Left ventricle myocardium inferior (tissue), 1 donor: ENCODE measurements at regions not wholly inside any gene's neighbourhood (a gene's known extent, or its start where the extent isn't known, plus 50 kb on each side); places are given as distances from the start of the nearest gene placed in this dataset.
"Not testable (repeated sequence)": the region's sequence is repeated elsewhere in the genome, so short reads cannot be mapped to it uniquely, and the experiment has no call there.

ENCODE experiments used
- DNase-seq: peaks from one replicate; pipeline ENCODE4 v3.0.0-alpha.2; 2020
- H3K27ac ChIP-seq: fragments of 200-600 bp; replicated peaks from 2 replicates; pipeline ENCODE4 v1.8.0; 2021
- H3K27me3 ChIP-seq: fragments of 200-600 bp; 2 replicates; pipeline ENCODE4 v1.8.0; 2021; ENCODE audit warnings: low read depth
- H3K36me3 ChIP-seq: fragments of 200-600 bp; 2 replicates; pipeline ENCODE4 v1.8.0; 2021
- H3K4me1 ChIP-seq: fragments of 200-600 bp; 2 replicates; pipeline ENCODE4 v1.8.0; 2021
- H3K4me3 ChIP-seq: fragments of 200-600 bp; 2 replicates; pipeline ENCODE4 v1.8.0; 2021; ENCODE audit warnings: mild to moderate bottlenecking, moderate library complexity
- H3K9me3 ChIP-seq: fragments of 200-600 bp; replicated peaks from 2 replicates; pipeline ENCODE4 v1.8.0; 2021
- intact Hi-C: fragments of 100-400 bp; cut with micrococcal nuclease; formaldehyde crosslinking; loops from one replicate; pipeline ENCODE4 v1.11.0; 2022
- TF ChIP-seq, protein P1 (sequence below): fragments of 200-600 bp; IDR thresholded peaks from 2 replicates; pipeline ENCODE4 v1.8.0; 2021; ENCODE audit warnings: antibody characterized with exemption, mild to moderate bottlenecking, borderline replicate concordance
- donor health status: DM: no; HTN: yes; CAD: no; lungs with severe emphysema.

DNA sequence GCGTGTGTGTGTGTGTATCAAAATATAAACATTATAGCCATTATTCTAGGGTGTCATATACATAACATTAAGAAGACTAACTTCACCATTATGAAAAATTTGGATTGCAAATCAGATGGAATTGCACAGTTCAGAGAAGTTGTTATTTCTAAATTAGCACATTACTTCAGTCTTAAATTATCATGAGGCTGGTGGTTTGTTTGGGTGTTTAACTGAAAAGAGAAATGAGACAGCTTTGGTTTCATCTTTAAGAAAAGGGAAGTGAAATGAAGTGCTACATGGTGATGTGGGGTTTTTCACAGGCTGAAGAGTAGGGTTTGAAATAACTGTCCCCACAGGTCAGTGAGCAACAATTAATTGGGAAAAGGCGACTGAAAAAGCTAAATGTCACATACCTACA lies 161.2 kb upstream of the XIRP2 start:
- Histone ChIP-seq H3K27me3 (no peaks in the 10 kb centered on the region), H3K36me3 (no peaks in the 10 kb centered on the region), H3K27ac (no peak overlapping the region), H3K9me3 (no peaks in the 10 kb centered on the region), H3K4me1 (no peaks in the 10 kb centered on the region), H3K4me3 (no peak overlapping the region)
- intact Hi-C loops: no loop called here
- no peak for DNase-seq
- TF ChIP-seq, protein P1, sequence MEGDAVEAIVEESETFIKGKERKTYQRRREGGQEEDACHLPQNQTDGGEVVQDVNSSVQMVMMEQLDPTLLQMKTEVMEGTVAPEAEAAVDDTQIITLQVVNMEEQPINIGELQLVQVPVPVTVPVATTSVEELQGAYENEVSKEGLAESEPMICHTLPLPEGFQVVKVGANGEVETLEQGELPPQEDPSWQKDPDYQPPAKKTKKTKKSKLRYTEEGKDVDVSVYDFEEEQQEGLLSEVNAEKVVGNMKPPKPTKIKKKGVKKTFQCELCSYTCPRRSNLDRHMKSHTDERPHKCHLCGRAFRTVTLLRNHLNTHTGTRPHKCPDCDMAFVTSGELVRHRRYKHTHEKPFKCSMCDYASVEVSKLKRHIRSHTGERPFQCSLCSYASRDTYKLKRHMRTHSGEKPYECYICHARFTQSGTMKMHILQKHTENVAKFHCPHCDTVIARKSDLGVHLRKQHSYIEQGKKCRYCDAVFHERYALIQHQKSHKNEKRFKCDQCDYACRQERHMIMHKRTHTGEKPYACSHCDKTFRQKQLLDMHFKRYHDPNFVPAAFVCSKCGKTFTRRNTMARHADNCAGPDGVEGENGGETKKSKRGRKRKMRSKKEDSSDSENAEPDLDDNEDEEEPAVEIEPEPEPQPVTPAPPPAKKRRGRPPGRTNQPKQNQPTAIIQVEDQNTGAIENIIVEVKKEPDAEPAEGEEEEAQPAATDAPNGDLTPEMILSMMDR: no peak

DNA sequence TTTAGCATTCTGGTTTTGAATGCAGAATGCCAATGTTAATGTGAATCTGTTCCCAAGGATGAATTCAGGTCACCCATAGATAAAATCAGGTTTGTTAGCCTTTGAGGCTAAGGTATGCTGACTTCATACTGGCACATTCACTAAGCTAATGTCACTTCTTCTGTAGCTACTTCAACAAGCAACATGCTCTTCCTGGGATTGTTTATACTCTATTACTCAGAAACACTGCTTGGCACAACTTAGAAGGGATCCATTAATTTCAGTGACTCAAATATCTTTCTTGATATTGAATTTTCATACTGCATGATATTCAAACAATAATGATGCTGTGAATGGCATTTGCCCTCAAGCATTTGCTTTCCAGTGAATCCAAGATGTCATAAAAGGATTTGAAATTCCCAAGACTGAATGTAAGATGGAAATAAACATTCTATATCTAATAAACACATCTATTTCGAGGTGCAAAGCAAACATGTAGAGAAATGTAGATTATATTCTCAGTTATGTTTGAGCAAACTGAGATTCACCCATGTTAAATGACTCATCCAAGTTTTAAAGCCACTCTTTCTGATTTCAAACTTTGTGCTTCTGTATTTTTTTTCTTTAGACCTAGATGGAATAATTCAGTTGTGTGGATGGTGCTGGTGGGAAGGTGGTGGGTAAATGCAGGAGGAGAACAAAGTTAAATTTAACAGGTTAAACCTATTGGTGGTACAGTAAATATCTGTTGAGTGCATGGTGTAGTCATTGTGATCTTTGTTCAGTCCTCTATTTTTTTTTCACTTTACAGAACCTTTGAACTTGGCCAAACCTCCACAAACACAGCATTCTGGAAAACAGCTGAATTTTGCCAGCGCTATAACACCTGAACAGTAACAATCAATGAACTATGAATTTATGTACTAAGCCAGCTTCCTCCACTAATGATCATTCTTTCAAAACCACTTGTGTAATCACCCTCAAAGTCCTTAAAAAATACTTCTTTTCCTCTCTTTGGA lies 162.1 kb upstream of the XIRP2 start:
- H3K36me3 ChIP-seq: no peaks in the 10 kb centered on the region
- TF ChIP-seq, protein P1: no peak
- DNase-seq: no peak
- no peak overlapping the region for H3K27ac ChIP-seq
- H3K4me3 ChIP-seq: no peak overlapping the region
- H3K4me1 ChIP-seq: no peaks in the 10 kb centered on the region
- no peaks in the 10 kb centered on the region for H3K9me3 ChIP-seq
- H3K27me3 ChIP-seq: no peaks in the 10 kb centered on the region
- intact Hi-C loops: no loop called here

DNA sequence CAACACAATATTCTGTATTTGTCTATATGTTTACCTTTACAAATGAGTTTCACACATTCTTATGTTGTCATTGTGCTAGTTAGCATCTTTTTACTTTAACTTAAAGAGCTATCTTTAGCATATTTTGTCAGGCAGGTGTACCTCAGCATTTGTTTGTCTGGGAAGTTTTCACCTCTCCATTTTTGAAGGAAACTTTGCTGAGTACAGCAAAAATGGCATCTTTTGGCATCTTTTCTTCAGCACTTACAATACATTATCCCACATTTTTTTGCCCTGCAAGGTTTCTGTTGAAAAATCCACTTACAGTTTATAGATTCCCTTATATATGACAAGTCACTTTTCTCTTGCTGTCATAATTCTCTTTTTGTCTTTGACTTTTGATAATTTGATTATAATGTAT lies 171.3 kb upstream of the XIRP2 start:
- TF ChIP-seq, protein P1: no peak
- Histone ChIP-seq H3K9me3 (peaks cover 26% of the 10 kb centered on the region), H3K27me3 (no peaks in the 10 kb centered on the region), H3K4me3 (no peak overlapping the region), H3K4me1 (no peaks in the 10 kb centered on the region), H3K27ac (no peak overlapping the region), H3K36me3 (no peaks in the 10 kb centered on the region)
- intact Hi-C loops: no loop called here
- no peak for DNase-seq

DNA sequence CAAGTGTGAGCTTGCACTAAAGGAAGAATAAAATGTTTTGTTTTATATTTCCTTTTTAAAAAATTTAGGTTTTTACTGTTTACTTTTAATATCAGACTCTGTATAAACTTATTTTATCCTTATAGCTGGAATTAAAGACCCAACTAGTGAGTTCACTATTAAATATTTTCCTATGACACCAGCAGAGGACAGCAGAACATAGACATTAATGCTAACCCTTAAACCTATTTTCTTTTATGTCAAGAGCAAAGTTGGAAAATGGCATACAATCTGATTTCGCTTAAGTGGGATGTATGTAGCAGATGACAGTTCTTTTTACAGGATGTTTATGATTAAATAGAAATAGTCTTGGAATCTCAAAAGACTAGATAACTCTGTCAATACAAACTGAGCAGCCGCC lies 188.2 kb upstream of the XIRP2 start:
- intact Hi-C loops: no loop called here
- Histone ChIP-seq H3K27ac (no peak overlapping the region), H3K27me3 (no peaks in the 10 kb centered on the region), H3K9me3 (no peaks in the 10 kb centered on the region), H3K4me1 (no peaks in the 10 kb centered on the region), H3K4me3 (no peak overlapping the region), H3K36me3 (no peaks in the 10 kb centered on the region)
- DNase-seq: no peak
- TF ChIP-seq, protein P1: peak; percentile 32

DNA sequence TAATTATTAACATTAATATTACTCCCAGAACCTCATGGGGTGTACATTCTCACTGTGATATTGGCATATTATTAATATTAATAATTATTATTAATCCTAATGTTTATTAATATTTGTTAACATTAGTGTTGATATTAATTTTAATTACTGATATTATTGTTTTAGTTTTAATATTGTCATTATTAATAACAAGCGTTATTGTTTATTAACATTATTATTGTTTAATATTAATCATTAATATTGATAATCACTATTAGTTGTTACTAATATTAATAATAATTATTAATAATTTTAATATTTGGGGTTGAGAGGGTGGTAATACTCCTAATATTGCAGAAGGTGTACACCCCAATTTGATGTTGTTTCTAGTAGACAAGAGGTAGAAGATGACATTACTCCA lies 193.1 kb upstream of the XIRP2 start:
- Histone ChIP-seq H3K27ac (no peak overlapping the region), H3K9me3 (peaks cover 23% of the 10 kb centered on the region), H3K4me3 (no peak overlapping the region), H3K4me1 (no peaks in the 10 kb centered on the region), H3K27me3 (no peaks in the 10 kb centered on the region), H3K36me3 (no peaks in the 10 kb centered on the region)
- intact Hi-C loops: no loop called here
- no peak for DNase-seq
- TF ChIP-seq, protein P1: no peak

DNA sequence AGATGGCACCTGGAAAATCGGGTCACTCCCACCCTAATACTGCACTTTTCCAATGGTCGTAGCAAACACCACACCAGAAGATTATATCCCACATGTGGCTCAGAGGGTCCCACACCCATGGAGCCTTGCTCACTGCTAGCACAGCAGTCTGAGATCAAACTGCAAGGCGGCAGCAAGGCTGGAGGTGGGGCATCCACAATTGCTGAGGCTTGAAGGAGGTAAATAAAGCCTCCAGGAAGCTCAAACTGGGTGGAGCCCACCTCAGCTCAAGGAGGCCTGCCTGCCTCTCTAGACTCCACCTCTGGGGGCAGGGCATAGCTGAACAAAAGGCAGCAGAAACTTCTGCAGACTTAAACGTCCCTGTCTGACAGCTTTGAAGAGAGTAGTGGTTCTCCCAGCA lies 192.0 kb upstream of the SCN7A start:
- H3K9me3 ChIP-seq, H3K27ac ChIP-seq, H3K4me1 ChIP-seq, H3K4me3 ChIP-seq, H3K36me3 ChIP-seq, intact Hi-C loops, H3K27me3 ChIP-seq, DNase-seq: not testable (repeated sequence)
